ENCODE measurements at regions not wholly inside any gene's neighbourhood (a gene's known extent, or its start where the extent isn't known, plus 50 kb on each side); places are given as distances from the start of the nearest gene placed in this dataset.

DNA sequence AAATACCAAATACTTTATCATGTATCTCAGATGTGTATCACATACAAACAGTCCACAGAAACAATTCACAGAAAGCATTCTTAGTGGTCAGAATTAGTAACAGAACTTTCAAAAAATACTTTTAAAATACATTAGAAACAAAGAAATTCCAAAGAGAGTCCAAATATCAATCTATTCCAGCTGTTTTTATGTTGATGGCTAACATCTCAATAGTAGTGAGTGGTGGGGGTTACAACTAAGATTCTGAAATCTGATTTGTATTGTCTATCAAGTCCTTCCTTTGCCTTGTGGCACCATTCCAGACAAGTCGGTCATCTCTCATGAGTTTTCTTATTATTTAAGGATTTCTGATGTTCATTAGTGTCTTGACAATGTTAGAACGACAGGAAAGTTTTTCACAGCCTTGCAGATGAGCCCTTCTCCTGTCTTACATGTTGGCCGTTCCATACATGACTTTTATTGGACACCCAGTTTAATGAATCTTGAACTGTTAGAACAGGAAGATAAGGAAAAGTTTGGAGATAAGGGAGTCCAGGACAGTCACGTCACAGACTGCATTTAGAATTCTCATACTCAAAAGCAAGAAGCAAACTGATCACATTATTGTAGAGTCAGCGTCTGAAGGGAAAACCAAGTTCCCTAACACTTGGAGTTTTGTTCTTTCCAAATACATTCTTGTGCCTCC, 410.3 kb downstream of the PID1 start:
- Histone ChIP-seq H3F3A (ENCODE audit: low read depth) (no peaks in the 10 kb centered on the region), H3K27me3 (ENCODE audit: insufficient read depth, low read length, poor library complexity, severe bottlenecking) (no peaks in the 10 kb centered on the region), H3K4me1 (ENCODE audit: insufficient read depth, low read length, poor library complexity, severe bottlenecking) (peaks cover 7% of the 10 kb centered on the region), H3K4me3 (ENCODE audit: low read length, poor library complexity, severe bottlenecking) (no peak overlapping the region), H3K9me2 (replicated peaks; ENCODE audit: low read depth, low read length) (no peaks in the 10 kb centered on the region), H3K79me2 (ENCODE audit: insufficient read depth, low read length) (no peaks in the 10 kb centered on the region), H3K36me3 (ENCODE audit: insufficient read depth, low read length) (no peaks in the 10 kb centered on the region), H4K20me1 (ENCODE audit: insufficient read depth, low read length, poor library complexity, severe bottlenecking) (no peaks in the 10 kb centered on the region), H2AFZ (ENCODE audit: low read length) (no peak overlapping the region), H3K4me2 (ENCODE audit: low read depth, low read length, poor library complexity, severe bottlenecking) (no peak overlapping the region), H3K9me3 (ENCODE audit: insufficient read depth, low read depth, low read length) (no peaks in the 10 kb centered on the region; the same call in 1 of the 2 replicates), H3K9ac (ENCODE audit: low read depth, low read length, poor library complexity, severe bottlenecking) (no peak overlapping the region)
- TF ChIP-seq, protein P1, sequence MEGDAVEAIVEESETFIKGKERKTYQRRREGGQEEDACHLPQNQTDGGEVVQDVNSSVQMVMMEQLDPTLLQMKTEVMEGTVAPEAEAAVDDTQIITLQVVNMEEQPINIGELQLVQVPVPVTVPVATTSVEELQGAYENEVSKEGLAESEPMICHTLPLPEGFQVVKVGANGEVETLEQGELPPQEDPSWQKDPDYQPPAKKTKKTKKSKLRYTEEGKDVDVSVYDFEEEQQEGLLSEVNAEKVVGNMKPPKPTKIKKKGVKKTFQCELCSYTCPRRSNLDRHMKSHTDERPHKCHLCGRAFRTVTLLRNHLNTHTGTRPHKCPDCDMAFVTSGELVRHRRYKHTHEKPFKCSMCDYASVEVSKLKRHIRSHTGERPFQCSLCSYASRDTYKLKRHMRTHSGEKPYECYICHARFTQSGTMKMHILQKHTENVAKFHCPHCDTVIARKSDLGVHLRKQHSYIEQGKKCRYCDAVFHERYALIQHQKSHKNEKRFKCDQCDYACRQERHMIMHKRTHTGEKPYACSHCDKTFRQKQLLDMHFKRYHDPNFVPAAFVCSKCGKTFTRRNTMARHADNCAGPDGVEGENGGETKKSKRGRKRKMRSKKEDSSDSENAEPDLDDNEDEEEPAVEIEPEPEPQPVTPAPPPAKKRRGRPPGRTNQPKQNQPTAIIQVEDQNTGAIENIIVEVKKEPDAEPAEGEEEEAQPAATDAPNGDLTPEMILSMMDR (conservative IDR thresholded peaks at IDR 0.05; ENCODE audit: low read length) = no peak
- TF ChIP-seq EZH2phosphoT487 (IDR thresholded peaks at IDR 0.05; ENCODE audit: borderline replicate concordance) = no peak

DNA sequence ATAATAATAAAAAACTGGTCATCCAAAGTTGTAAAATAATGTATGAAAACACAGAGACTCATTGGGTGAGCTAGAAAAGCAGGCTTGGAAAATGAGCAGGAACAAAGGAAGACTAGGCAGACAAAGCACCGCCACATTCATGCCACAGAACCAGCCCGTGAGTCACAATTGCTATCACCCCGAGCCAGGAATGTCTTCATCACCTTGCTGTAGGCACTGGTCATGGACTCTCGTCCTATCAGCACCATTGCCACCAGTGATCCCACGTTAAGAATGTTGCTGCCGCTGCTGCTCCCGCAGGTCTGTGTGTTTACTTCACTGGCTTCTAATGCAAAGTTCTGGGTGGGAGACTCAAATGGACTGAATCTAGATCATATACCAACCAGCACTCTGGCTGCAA, 417.9 kb downstream of the PID1 start:
- Histone ChIP-seq H2AFZ (ENCODE audit: low read length) (no peak overlapping the region), H3K9me3 (ENCODE audit: insufficient read depth, low read depth, low read length) (no peaks in the 10 kb centered on the region), H3K4me2 (ENCODE audit: low read depth, low read length, poor library complexity, severe bottlenecking) (no peak overlapping the region), H3K36me3 (ENCODE audit: insufficient read depth, low read length) (no peaks in the 10 kb centered on the region), H3K4me1 (ENCODE audit: insufficient read depth, low read length, poor library complexity, severe bottlenecking) (no peaks in the 10 kb centered on the region), H3K4me3 (ENCODE audit: low read length, poor library complexity, severe bottlenecking) (no peak overlapping the region), H3F3A (ENCODE audit: low read depth) (no peaks in the 10 kb centered on the region), H3K27me3 (ENCODE audit: insufficient read depth, low read length, poor library complexity, severe bottlenecking) (no peaks in the 10 kb centered on the region), H3K9ac (ENCODE audit: low read depth, low read length, poor library complexity, severe bottlenecking) (no peak overlapping the region), H3K9me2 (replicated peaks; ENCODE audit: low read depth, low read length) (no peaks in the 10 kb centered on the region), H4K20me1 (ENCODE audit: insufficient read depth, low read length, poor library complexity, severe bottlenecking) (no peaks in the 10 kb centered on the region), H3K79me2 (ENCODE audit: insufficient read depth, low read length) (no peaks in the 10 kb centered on the region)
- TF ChIP-seq, protein P1 (conservative IDR thresholded peaks at IDR 0.05; ENCODE audit: low read length) = no peak
- TF ChIP-seq EZH2phosphoT487 (IDR thresholded peaks at IDR 0.05; ENCODE audit: borderline replicate concordance) = no peak

DNA sequence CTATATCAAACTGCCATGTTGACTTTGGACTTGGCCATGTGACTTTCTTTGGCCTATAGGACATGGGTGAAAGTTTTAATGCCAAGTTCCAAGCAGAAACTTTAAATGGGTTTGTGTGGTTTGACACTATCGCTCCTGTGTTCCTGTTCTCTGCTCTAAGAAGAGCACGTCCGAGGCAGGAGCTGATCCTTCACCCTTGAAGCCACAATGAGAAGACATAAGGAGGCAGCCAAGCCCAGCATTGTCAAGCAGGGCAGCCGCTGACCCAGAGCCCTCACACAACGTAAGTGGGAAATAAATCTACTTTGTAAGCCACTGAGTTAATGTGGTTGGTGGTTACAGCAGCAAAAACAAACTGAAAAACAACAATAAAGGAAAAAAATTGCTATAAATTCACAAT, 422.4 kb downstream of the PID1 start:
- H2AFZ ChIP-seq (ENCODE audit: low read length) = no peak overlapping the region
- no peaks in the 10 kb centered on the region for H3K27me3 ChIP-seq (ENCODE audit: insufficient read depth, low read length, poor library complexity, severe bottlenecking)
- H3F3A ChIP-seq (ENCODE audit: low read depth) = no peaks in the 10 kb centered on the region
- H3K4me1 ChIP-seq (ENCODE audit: insufficient read depth, low read length, poor library complexity, severe bottlenecking) = no peaks in the 10 kb centered on the region
- H3K9ac ChIP-seq (ENCODE audit: low read depth, low read length, poor library complexity, severe bottlenecking) = no peak overlapping the region
- TF ChIP-seq, protein P1 (conservative IDR thresholded peaks at IDR 0.05; ENCODE audit: low read length) = no peak
- TF ChIP-seq EZH2phosphoT487 (IDR thresholded peaks at IDR 0.05; ENCODE audit: borderline replicate concordance) = no peak
- no peak overlapping the region for H3K4me3 ChIP-seq (ENCODE audit: low read length, poor library complexity, severe bottlenecking)
- H3K9me3 ChIP-seq (ENCODE audit: insufficient read depth, low read depth, low read length) = no peaks in the 10 kb centered on the region
- H4K20me1 ChIP-seq (ENCODE audit: insufficient read depth, low read length, poor library complexity, severe bottlenecking) = no peaks in the 10 kb centered on the region
- no peaks in the 10 kb centered on the region for H3K79me2 ChIP-seq (ENCODE audit: insufficient read depth, low read length)
- no peak overlapping the region for H3K4me2 ChIP-seq (ENCODE audit: low read depth, low read length, poor library complexity, severe bottlenecking)
- H3K9me2 ChIP-seq (replicated peaks; ENCODE audit: low read depth, low read length) = no peaks in the 10 kb centered on the region
- no peaks in the 10 kb centered on the region for H3K36me3 ChIP-seq (ENCODE audit: insufficient read depth, low read length)

Data from Loucy (cell line).